ENCODE measurements at regions not wholly inside any gene's neighbourhood (a gene's known extent, or its start where the extent isn't known, plus 50 kb on each side); places are given as distances from the start of the nearest gene placed in this dataset.
"Not testable (repeated sequence)": the region's sequence is repeated elsewhere in the genome, so short reads cannot be mapped to it uniquely, and the experiment has no call there.

DNA sequence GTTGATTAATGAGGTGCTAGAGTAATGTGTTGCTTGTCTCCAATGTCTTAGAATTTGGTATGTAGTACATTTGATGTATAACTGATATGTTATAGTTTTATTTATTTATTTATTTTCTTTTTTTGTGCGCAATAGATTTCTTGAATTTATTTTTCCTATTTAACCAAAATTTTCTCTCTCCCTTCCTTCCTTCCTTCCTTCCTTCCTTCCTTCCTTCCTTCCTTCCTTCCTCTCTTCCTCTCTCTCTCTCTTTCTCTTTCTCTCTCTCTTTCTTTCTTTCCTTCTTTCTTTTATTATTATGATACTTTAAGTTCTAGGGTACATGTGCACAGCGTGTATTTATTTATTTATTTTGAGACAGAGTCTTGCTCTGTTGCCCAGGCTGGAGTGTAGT is 256.2 kb upstream of the TBL1XR1 start:
- DNase-seq (ENCODE audit: low read depth in 2 of 2), result no peak

DNA sequence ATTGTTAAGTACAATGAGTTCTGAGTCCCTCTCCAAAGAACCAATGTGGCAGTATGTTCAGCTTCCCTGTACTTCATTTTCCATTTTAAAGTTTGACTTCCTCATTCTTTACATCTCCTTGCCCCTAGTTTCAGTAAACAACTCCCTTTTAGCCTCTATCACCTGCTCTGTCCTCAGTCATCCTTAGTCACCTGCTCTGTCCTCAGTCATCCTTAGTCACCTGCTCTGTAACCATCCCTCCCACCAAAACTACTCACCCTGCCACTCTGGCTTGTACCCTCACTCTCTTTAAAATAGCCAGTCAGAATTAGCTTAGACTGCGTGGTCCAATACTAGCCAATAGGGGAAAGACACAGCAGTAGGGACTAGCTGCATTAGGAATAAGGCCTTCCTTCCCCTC is 259.9 kb upstream of the TBL1XR1 start:
- not testable (repeated sequence) for DNase-seq (ENCODE audit: low read depth in 2 of 2)

DNA sequence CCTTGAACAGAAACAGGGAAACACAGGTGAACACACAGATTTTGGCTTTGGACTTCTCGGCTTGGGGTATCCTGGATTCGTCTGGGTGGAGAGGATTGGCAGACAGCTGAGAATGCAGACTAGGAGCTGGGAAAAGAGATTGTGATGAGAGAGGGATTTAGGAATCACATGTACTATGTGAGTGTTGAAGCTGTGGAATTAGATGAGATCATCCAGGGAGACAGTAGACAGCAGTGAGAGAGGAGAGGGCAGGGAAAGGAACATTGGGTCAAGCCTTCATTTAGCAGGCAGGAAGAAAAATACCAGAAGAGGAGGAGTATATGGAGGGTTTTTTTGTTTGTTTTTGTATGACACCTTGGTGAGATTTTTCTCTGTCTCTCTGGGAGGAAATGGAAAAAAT is 262.1 kb upstream of the TBL1XR1 start:
- no peak for DNase-seq (ENCODE audit: low read depth in 2 of 2)

DNA sequence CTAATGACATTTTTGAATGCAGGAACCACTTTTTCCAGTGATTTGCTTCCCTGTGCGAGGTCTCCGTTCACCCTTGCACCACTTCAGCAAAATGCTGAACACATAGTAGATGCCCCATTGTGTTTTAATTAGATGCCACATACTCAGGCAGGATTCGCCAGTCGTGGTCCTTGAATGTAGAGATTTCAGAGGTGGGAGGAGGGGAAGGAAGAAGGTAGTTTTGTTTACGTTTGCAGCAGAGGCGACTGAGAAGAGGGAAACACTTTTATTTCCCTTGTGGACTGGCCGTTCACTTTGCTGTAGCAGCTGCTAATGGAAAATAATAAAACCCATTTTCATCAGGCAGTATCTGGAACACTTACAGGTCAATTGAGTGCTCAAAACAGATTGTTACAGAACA is 262.8 kb upstream of the TBL1XR1 start:
- DNase-seq (ENCODE audit: low read depth in 2 of 2), result no peak

DNA sequence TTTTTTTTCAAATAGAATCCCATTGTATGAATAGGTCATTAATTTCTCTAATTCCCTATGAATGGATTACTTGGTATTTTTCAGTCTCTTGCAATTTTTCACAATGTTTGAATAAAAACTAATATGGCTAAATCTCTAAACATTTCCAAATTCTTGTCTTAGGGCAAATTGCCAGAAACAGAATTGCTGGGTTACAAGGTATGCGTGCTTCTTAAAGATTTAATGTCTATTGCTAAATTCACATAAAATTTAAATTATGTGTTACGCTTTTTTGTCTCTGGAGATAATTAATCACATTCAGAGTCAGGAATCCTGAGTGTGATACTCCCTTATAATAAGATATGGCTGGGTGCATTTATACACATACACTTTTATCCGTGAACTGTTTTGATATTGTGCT is 264.5 kb upstream of the TBL1XR1 start:
- DNase-seq (ENCODE audit: low read depth in 2 of 2), result no peak

DNA sequence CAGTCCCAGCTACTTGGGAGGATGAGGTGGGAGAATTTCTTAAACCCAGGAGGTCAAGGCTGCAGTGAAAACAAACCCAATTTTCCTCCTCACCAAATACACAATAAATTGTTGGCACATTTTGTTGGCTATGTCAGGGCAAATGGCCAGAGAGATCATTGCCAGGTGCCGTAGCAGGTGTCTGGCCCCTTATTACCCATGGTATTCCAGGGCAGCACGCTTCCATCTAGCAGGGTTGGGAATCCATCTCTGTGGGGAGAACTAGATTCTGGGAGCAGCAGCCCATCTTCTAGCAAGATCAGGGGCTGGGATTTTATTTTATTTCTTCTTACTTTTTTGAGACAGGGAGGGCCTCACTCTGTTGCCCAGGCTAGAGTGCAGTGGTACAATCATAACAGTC is 266.1 kb upstream of the TBL1XR1 start:
- not testable (repeated sequence) for DNase-seq (ENCODE audit: low read depth in 2 of 2)

DNA sequence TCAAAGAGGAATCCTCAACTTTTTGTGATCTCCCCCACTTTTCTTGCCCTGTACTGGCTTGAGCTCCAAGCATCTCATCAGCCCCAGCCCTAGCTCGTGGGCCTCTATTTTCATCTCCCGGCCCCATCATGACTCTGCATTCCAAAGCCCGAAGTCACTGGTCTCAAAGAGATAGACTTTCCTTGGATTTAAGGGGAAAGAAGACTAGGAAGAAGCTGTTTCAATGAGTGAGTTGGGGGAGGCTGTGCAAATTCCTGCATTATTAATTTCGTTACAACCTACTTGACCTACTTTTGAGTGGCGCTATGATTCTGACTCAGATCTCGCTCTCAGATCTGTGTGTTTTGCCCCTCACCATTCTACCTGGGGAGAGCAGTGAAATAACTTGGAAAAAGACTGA is 266.6 kb upstream of the TBL1XR1 start:
- peak in 1 of 2 experiments; percentile 76 for DNase-seq (ENCODE audit: low read depth in 2 of 2)

DNA sequence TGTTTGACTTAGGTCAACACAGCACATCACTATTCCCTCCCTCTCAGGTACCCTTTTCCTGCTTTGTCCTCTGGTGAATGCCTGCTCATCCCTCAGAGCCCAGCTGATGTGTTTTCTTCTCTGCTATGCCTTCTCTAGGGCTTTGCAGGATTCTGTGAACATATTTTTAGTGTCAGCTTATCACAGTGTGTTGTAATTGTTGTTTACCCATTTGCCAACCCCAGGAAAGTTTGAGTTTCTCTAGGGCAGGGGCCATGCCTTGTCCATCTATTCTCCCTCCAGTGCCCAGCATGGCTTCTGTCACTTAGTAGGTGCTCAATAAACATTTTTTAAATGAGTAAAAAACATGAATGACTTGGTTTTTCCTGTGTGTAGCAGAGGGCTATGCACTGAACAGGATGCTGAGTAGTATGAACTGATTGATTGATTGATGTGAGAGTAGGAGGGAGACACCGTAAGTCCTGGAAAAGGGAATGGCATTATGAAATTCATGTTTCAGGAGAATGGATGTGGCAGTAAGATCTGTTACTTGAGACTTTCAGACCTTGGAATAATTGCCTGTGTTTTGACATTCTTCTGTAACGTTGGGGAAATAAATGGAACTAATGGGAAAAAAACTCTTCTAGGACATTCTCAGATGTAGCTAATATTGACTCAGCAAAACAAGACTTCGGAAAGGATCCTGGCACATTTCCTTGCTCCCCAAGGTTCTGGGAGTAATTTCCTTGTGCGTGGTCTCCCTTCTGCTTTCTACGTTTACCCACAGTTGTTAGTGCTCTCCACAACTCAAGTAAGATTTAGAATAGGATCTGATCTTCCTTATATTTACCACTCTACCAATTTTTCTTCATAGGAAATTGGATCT is 267.3 kb upstream of the TBL1XR1 start:
- DNase-seq (ENCODE audit: low read depth in 2 of 2), result no peak

DNA sequence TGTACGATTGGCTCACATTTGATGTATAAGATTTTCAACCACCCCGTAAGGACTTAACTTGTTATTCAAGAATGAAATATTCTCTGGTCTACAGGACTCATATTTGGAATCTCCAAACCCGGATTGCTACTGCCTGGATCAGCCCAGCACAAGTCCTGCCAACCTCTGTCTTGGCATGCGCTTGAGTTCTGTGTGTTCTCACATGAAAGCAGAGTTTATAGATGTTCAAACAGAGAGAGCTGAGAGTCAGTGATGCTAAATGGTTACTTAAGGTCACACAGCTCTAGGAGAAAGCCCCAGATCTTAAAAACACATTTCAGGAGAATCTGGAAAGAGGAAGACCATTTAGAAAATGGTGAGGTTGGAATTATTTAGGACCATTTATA is 268.0 kb upstream of the TBL1XR1 start:
- DNase-seq (ENCODE audit: low read depth in 2 of 2), result no peak

DNA sequence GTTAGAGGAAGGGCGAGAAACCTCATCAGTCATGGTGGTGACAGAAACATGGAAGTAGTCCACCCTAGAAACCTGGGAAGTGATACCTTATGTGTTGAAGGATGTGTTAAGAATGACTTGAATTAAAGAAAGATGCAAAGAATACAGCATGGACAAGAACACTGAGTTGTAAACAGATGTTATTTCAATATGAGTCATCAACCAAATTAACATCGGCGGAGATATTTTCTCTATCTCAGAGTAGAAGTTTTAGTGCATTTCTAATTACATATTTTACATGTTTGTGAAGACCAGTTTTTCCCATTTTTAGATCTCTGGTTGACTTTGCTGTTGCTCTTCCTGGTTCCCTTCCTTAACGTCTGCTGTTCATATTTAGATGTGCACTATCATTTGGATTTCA is 268.8 kb upstream of the TBL1XR1 start:
- DNase-seq (ENCODE audit: low read depth in 2 of 2), result no peak

DNA sequence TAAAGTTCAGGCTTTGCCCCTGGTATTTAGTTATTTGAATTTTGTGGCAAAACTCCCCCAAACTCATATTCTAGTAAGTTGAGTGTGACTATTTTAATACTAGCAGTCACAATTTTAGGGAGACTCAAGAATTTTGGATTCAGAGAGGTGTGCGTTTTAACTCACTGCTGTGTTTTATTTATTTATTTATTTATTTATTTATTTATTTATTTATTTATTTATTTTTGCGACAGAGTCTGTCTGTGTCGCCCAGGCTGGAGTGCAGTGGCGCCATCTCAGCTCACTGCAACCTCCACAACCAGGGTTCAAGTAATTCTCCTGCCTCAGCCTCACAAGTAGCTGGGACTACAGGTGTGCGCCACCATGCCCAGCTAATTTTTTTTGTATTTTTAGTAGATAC is 269.3 kb upstream of the TBL1XR1 start:
- not testable (repeated sequence) for DNase-seq (ENCODE audit: low read depth in 2 of 2)

DNA sequence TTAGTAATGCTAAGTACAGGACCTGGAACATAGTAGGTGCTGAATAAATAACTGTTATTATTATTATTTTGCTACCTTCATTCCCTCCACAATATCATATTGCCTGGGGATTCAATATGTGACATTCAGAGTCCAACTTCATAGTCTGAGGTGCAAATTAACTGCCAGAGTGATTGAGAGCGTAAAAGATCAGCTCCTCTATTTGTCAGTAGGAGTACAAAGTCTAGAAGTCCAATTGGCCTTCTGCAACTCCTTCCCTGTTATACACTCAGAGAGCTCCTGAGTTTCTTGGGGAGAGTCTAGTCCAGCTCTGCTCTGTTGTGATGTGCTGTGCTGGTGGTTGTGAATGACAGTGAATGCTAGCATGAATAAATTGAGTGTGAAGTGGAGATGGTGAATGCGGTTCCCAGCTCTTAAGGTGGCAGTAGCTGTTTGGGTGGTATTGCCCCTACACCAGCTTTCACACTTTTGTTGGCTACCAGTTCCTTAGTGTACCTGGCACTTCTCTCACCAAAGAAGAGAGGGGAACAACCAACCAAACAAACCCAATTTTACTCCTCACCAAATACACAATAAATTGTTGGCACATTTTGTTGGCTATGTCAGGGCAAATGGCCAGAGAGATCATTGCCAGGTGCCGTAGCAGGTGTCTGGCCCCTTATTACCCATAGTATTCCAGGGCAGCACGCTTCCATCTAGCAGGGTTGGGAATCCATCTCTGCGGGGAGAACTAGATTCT is 270.1 kb upstream of the TBL1XR1 start:
- no peak for DNase-seq (ENCODE audit: low read depth in 2 of 2)

DNA sequence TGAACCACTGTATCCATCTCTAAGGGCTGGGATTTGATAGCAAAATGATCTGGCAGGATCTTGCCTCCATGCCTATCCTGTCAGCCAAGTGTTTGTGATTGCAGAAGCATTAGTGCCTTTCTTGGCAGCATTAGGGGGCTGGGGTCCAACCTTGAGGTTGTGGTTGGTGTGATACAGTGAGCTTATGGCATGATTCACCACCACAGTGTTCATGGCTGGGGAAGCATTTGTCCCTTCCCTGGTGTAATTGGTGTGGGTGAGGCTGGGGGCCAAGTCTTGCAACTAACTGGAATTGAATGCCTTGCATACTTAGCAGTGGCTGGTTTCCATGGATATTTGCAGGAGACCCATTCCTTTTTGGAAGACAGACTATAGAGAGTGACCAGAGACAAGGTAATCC is 271.0 kb upstream of the TBL1XR1 start:
- DNase-seq (ENCODE audit: low read depth in 2 of 2), result peak; percentile 98

DNA sequence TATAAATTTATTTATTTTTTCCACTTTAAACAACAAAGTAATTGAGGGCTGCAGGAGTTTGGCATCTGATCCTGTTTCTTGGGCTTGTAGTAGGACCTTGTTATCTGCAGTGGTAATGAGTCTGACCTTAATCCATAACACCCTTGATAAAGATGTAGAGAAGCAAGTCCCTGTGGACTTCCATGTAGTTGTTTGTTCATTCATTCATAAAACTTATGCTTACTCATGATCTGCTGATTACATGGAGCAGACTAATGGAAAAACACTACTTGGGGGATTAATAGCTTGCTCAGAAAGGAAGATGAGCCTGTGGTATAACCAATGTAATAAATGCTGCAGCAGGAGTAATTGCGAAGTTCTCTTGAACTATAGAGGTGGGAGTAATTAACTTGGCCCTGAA is 271.5 kb upstream of the TBL1XR1 start:
- no peak for DNase-seq (ENCODE audit: low read depth in 2 of 2)

DNA sequence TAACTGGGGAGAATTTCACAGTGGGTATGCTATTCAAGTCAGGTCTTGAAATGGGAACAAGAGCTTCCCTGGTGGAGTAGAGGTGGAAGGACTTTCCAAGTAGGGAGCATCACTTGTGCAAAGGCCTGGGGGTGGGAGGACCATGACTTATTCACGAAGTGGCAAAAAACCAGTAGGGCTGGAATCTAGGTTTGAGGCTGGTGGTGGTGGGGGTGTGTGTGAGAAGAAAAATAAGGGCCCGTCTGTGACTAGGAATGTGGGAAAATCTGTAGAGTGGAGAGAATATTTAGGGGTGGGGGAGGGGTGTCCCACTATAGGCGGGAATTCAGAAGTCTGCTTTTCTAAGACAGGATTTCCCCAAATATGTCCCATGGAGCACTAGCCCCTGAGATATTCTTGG is 271.9 kb upstream of the TBL1XR1 start:
- no peak for DNase-seq (ENCODE audit: low read depth in 2 of 2)

DNA sequence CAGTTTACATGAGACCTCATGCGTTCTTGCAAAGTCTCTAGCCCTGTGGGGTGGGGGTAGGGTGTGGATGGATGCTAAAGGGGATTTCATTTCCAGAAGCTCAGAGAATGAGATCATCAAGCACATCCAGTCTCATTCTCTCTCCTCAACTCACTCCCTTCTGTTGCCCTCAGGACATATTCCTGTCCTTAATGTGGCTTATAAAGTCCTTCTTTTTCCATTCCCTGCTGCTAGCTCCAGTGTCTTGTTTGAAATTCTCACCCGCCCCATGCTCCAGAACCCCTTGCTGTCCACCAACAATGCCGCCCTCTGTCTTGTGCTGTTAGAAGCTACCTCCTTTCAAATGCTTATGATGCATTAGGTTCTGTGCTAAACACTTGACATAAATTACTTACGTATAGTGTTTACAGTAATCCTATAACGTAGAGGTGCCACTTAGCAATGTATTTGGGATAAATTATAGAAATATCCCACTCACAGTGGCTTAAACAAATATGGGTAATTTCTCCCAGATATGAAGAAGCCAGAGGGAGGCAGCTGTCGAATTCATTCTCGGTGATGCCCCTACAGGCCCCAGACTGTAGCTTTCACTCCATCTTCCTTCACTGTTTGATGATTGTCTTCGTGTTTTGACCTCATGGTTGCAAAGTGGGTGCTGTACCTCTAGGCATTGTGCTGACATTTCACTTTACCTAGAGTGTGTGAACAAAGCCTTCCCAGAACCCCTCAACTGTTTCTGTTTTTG is 273.1 kb upstream of the TBL1XR1 start:
- no peak for DNase-seq (ENCODE audit: low read depth in 2 of 2)

DNA sequence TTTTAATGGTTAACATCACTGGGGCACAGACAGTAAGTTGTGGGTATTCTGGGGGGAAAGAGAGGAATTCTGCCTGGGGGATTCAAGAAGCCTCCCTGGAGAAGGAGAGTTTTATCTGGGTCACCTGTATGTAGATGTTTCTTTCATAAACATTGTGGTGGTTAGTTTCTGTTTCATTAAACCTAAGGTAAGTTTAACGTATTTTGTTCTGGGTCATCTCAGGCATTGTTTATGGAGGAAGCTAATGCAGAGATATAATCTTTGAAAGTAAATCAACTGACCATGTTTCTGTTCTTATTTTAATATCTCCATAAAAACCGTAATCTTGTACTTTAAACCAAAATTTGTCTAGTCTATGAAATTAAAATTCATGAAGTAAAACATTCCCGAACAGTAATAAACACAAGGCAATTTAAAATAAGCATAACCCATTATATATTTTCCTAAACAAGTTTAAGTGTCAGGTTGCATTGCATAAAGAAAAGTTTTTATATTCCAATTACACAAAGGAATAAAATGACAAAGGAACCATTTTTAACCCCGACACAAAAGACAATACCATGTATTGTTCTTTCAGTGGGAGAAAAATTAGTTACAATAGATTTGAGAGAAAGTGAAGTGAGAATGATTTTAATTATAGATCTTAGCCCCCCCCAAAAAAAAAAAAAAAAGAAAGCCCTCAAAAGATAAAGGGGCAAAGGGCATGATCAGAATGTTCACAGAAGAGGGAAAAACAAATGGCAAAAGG is 274.6 kb upstream of the TBL1XR1 start:
- DNase-seq (ENCODE audit: low read depth in 2 of 2), result no peak

DNA sequence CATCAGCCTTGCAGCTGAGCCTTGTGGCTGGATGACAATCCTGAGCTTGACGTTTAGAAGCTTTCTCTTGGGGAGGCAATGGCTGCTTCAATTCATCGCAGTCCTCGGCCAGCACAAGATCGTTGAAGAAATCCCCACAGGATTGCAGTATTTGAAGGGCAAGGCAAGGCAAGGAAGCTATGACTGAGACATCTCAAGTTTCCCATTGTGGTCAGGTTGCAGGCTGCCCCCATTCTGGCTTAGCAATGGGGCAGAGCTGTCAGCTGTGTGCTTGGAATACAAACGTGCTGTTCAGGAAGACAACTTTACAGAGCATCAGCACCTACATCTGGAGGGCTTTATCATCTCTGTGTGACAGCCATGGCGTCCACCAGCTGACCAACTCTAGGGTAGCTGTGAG is 275.9 kb upstream of the TBL1XR1 start:
- no peak for DNase-seq (ENCODE audit: low read depth in 2 of 2)

DNA sequence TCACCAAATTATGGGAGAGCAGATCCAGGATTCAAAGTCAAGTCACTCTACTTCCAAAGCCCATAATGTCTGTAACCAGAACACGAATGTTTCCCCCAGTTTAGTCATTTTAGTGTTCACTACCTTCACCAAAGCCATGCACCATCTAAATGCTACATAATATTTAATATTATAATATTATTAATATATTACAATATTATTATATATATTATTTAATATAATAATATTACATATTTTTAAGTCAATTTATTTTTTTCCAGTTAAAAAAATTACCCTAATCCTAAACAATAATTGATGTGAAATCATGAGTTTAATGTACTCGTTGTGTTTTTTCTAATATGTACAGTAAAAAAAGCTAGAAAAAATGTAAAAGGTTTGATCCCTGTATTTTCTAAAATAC is 276.6 kb upstream of the TBL1XR1 start:
- DNase-seq (ENCODE audit: low read depth in 2 of 2), result no peak

DNA sequence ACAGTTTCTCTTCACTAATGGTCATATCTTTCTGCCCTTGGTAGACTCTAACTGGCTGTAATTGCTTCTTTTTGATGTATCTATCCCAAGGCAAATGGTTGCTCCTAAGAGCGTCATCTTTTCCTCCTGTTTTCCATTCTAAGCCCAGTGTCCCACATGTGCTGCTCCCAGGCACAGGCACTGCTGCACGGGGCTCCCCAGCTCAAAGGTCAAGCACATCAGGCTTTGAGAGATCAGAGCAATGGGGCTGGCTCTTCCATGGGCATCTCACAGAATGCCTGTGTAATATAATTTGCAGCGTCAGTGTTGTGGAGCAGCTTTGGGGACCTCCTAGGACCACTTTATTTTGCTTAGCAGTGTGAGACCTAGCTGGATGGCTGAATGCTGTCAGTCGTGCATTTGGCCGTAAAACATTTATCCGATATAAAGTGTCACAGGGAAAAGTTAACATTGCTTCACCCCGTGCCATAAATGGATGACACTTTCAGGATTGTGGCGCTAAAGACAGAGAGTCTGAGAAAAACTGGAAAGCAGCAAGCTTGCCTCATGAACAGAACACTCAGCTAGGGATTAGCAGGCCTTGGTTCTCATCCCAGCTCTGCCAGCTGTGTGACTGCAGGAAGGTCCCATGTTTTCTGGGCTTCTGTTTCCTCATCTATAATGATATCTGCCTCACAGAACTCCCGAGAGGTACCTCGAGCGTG is 277.5 kb upstream of the TBL1XR1 start:
- no peak for DNase-seq (ENCODE audit: low read depth in 2 of 2)

DNA sequence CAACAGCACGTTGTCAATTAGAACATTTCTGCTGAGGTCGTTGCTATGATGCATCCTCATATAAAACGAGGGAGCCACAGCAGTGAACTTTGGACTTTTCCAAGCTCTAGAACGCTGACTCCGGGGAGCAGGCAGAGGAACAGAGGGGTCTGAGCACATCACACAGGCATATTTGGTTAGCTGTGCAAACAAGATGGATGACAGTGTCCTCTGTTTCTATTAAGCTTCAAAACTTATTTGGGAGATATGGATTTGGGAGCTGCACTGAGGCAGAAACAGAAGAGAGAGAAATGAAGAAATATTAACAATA is 278.0 kb upstream of the TBL1XR1 start:
- DNase-seq (ENCODE audit: low read depth in 2 of 2), result no peak

All from fibroblast of skin of left biceps (primary cell).